ENCODE measurements at regions not wholly inside any gene's neighbourhood (a gene's known extent, or its start where the extent isn't known, plus 50 kb on each side); places are given as distances from the start of the nearest gene placed in this dataset.

- no peak for TF ChIP-seq POLR2A (IDR thresholded peaks at IDR 0.05; ENCODE audit: extremely low read depth, insufficient read length)
- no peak for TF ChIP-seq CTCF (IDR thresholded peaks at IDR 0.05; ENCODE audit: low read depth, low read length)
- no peak for TF ChIP-seq MAX (IDR thresholded peaks at IDR 0.05; ENCODE audit: low read depth, low read length)
Observed at GRCh38 chr2:33812707-33813106, 213.6 kb upstream of the FAM98A start.
